ENCODE measurements at regions not wholly inside any gene's neighbourhood (a gene's known extent, or its start where the extent isn't known, plus 50 kb on each side); places are given as distances from the start of the nearest gene placed in this dataset.

- TF ChIP-seq, protein P1, sequence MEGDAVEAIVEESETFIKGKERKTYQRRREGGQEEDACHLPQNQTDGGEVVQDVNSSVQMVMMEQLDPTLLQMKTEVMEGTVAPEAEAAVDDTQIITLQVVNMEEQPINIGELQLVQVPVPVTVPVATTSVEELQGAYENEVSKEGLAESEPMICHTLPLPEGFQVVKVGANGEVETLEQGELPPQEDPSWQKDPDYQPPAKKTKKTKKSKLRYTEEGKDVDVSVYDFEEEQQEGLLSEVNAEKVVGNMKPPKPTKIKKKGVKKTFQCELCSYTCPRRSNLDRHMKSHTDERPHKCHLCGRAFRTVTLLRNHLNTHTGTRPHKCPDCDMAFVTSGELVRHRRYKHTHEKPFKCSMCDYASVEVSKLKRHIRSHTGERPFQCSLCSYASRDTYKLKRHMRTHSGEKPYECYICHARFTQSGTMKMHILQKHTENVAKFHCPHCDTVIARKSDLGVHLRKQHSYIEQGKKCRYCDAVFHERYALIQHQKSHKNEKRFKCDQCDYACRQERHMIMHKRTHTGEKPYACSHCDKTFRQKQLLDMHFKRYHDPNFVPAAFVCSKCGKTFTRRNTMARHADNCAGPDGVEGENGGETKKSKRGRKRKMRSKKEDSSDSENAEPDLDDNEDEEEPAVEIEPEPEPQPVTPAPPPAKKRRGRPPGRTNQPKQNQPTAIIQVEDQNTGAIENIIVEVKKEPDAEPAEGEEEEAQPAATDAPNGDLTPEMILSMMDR (IDR thresholded peaks at IDR 0.05): no peak
- TF ChIP-seq EZH2 (IDR thresholded peaks at IDR 0.05): no peak
Observed at GRCh38 chr1:29948581-29948980, 712.3 kb downstream of the PTPRU start.

Measured in neural progenitor cell (in vitro differentiated cells).